EL (cell line): ENCODE measurements at regions not wholly inside any gene's neighbourhood (a gene's known extent, or its start where the extent isn't known, plus 50 kb on each side); places are given as distances from the start of the nearest gene placed in this dataset.
"Not testable (repeated sequence)": the region's sequence is repeated elsewhere in the genome, so short reads cannot be mapped to it uniquely, and the experiment has no call there.

Experiments used
- DNase-seq: peaks from one replicate; pipeline ENCODE4 v3.0.0-alpha.2; 2016

- no peak for DNase-seq
Measured at GRCh38 chr1:58116284-58116683, 430.2 kb downstream of the OMA1 start.

GRCh38 chr1:58109646-58110200, 436.8 kb downstream of the OMA1 start:
- DNase-seq: no peak

GRCh38 chr1:58108783-58109182, 437.7 kb downstream of the OMA1 start:
- DNase-seq: no peak

- no peak for DNase-seq
Measured at GRCh38 chr1:58107943-58108342, 438.6 kb downstream of the OMA1 start.

- no peak for DNase-seq
Measured at GRCh38 chr1:58104960-58105359, 441.6 kb downstream of the OMA1 start.

GRCh38 chr1:58096714-58097113, 449.8 kb downstream of the OMA1 start:
- no peak for DNase-seq

- no peak for DNase-seq
Measured at GRCh38 chr1:58095183-58095582, 451.3 kb downstream of the OMA1 start.

- no peak for DNase-seq
Measured at GRCh38 chr1:58094221-58094620, 452.3 kb downstream of the OMA1 start.

GRCh38 chr1:58090640-58091039, 455.9 kb downstream of the OMA1 start:
- DNase-seq: no peak

GRCh38 chr1:58089898-58090534, 456.5 kb downstream of the OMA1 start:
- DNase-seq: no peak

- DNase-seq: no peak
Measured at GRCh38 chr1:58084266-58084665, 462.3 kb downstream of the OMA1 start.

- no peak for DNase-seq
Measured at GRCh38 chr1:58082596-58082995, 463.9 kb downstream of the OMA1 start.

- no peak for DNase-seq
Measured at GRCh38 chr1:58076258-58076657, 470.3 kb downstream of the OMA1 start.

GRCh38 chr1:58075188-58075578, 471.3 kb downstream of the OMA1 start:
- DNase-seq: no peak

GRCh38 chr1:58072450-58072849, 474.1 kb downstream of the OMA1 start:
- DNase-seq: no peak

- no peak for DNase-seq
Measured at GRCh38 chr1:58067082-58067481, 479.4 kb downstream of the OMA1 start.

- DNase-seq: no peak
Measured at GRCh38 chr1:58065520-58065919, 481.0 kb downstream of the OMA1 start.

- DNase-seq: no peak
Measured at GRCh38 chr1:58064166-58064565, 482.4 kb downstream of the OMA1 start.

- DNase-seq: peak; percentile 2
Measured at GRCh38 chr1:58063095-58063494, 483.4 kb downstream of the OMA1 start.

GRCh38 chr1:58062635-58063034, 483.9 kb downstream of the OMA1 start:
- DNase-seq: peak; percentile 28

- no peak for DNase-seq
Measured at GRCh38 chr1:58060559-58061170, 485.9 kb downstream of the OMA1 start.

GRCh38 chr1:58059789-58060188, 486.7 kb downstream of the OMA1 start:
- no peak for DNase-seq

GRCh38 chr1:58058323-58058722, 488.2 kb downstream of the OMA1 start:
- DNase-seq: no peak

- no peak for DNase-seq
Measured at GRCh38 chr1:58057826-58058225, 488.7 kb downstream of the OMA1 start.

GRCh38 chr1:58051187-58051586, 495.3 kb downstream of the OMA1 start:
- not testable (repeated sequence) for DNase-seq
